Activated CD4-positive, alpha-beta T cell treated with anti-CD3 and anti-CD28 coated beads, Interleukin-10, Interleukin-2, amounts not matched to agents 100 ng/mL and 50 ng/mL, durations not matched to agents 16 hours and 8 hours (primary cell): ENCODE measurements at regions not wholly inside any gene's neighbourhood (a gene's known extent, or its start where the extent isn't known, plus 50 kb on each side); places are given as distances from the start of the nearest gene placed in this dataset.
"Not testable (repeated sequence)": the region's sequence is repeated elsewhere in the genome, so short reads cannot be mapped to it uniquely, and the experiment has no call there.

Experiments
- DNase-seq: peaks from one replicate; pipeline ENCODE4 v3.0.0-alpha.2; 2020

DNA sequence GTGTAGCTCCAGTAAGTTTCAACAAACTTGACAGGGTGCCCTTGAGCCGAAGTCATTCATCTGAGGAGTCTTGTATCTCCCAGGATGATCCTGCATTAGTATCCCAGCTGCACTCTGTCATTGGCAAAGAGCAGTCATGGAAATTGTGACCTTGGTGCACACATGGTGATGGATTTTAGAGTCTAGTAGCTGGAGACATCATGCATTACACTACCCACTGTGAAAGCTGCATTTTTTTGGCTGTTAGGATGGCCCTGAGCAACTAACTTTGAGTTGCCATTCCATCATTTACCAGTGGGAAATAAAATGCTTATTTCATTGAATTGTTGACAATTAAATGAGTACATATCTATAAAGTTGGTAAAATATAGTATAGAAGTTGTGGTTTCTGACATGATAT lies 552.6 kb upstream of the CBLB start:
- DNase-seq, result no peak

DNA sequence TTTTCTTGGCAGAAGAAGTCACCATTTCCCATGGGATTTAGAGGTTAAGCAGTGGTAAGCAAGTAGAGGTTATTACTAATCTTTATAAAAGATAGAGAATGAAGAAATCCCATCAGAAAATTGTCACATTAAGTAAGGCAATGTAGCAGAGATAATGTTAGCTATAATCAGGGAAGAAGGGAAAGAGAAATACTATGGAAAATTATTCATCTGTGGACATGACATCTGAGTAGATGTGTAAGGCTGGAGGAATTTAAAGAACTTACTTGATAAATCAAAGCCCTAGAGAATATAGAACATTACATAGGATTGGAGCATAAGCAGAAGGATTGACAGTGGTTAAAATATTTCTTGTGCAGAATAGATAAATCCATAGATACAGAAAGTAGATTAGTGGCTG lies 553.1 kb upstream of the CBLB start:
- DNase-seq, result no peak

DNA sequence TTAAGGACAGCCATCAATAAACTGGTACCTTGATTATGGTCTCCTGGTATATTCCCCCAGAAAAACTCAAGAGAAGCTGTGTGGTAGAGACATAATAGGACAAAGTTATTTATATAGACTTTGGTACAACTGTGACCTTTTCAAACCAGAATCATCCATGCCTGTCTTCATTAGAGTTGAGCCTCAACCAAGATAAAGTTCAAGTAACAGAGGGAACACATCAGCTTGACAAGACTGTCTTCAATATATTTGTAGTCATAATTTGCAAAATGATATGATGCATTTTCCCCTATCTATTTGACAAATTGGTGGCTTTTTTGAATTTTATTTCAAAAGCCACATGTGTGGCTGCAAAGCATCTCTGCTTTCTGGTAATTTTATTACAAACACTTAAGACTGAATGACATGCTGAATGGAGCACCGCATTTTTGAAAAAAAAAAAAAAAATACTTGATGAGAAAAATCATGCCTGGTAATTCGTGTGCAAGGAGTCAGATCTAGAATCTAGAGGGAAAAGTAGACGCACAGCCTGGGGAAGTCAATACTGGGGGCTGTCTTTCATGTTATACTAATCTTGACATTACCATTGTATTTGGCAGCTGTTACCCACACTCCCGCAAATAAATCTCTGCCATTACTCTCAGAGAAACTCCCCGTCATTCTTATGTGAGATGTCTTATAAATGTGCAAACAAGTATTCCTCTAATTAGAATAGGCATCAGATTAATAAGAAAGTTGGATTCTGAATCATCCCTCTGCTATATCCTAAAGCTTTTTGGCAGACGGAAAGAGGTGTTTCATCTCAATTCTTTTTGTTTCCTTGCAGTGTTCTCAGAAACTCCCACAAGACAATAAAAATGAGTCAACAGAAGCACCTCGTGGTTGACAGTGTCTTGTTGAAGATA lies 554.8 kb upstream of the CBLB start:
- peak; percentile 87 for DNase-seq

DNA sequence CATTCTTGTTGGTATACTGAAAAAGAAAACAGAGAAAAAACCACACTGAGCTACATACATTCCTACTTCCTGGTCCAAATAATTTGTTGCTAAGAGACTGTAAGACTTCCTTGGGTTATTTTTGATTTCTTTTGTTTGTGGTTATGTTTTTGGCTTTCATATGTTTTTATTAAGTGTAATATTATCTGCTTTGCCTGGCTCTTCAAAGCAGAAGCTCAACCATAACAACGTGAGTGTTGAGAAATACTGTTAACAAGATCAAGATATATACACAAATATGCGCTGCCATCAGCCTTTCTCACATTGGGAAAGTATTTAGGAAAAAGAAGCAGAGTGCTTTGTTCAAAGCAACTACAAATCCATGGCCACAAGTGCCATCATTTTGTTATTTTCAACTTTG lies 556.2 kb upstream of the CBLB start:
- DNase-seq, result peak; percentile 38

DNA sequence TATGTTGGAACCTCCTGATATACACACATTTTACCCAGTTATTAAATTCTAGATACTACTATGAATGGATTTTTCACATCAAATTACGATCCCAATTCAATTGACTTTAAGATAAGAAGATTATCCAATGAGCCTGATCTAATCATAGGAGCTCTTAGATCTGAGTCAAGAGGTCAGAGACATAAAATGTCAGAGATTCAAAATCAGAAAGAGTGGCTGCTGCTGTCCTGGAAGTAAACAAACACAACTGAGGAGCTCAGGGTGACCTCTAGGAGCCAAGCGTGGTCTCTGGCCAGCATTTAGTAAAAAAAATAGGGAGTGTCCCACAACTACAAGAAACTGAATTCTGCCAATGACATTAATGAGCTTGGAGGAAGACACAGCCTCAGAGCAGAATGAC lies 557.1 kb upstream of the CBLB start:
- DNase-seq, result peak; percentile 31

DNA sequence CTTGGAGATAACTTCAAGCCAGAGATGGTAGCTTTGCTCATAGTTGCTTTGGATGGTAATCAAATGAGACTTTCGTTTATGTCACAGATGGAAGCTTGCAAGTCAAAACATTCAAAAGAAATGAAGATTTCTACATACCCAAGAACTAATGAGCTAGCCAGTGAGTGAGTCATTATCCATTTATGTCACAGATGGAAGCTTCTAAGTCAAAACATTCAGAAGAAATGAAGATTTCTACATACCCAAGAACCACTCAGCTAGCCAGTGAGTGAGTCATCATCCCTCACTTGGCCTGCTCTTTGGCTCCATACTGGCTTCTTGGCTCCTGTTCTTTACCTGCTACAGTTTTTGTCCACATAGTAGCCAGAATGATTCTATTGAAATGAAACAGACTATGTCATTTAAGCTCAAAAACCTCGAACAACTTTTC lies 559.8 kb upstream of the CBLB start:
- peak; percentile 85 for DNase-seq

DNA sequence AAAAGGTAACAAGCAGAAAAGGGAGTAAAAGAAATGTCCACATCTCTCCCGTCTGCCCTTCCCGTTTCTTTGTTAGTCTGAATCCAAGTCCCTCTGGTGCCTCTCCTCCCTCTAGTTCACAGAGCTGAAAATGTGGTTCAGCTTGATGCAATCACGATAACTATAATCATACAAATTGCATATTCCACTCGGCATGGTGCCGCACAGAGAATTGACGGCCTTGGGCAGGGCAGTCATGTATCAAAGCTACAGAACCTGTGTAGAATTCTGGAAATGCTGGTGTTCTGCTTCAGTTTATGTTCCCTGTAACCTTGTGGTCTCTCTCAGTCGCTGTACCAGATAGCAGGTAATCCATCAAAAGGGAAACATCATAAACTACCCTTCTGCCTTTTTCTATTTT lies 562.9 kb upstream of the CBLB start:
- DNase-seq, result no peak

DNA sequence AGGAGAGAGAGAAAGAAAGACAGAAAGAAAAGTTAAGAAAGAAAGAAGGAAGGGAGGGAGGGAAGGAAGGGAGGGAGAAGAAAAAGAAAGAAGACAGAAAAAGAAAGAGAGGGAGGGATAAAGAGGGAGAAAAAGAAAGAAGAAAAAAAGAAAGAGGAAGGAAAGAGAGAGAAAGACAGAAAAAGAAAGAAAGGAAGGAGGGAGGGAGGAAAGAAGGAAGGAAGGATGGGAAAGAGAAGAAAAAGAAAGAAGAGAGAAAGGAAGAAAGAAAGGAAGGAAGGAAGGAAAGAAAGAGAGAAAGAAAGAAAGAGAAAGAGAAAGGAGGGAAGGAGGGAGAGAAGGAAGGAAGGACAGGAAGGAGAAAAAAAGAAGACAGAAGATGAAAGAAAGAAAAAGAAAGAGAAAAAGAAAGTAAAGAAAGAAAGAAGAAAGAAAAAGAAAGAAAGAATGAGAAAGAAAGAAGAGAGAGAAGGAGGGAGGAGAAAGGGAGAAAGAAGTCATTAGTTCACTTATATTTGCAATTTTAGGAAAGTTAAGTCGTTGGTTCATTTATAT lies 567.2 kb upstream of the CBLB start:
- no peak for DNase-seq

DNA sequence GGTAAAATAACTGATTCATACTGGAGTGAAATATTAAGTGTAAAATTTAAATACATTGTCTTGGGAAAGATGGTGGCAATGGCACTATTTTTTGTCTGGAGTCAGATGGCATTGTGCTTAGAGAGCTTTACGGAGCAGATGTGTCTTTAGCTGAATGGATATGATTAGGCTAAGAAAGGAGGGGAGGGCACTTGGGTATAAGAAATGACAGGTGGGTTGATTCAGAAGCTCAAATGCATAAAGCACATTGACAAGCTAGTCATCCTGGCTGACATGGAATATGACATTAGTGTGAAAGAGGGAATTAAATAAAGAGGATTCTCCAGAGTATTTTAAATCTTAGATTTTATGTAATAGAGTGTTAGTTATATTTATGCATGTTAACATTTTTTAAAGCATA lies 570.1 kb upstream of the CBLB start:
- no peak for DNase-seq

DNA sequence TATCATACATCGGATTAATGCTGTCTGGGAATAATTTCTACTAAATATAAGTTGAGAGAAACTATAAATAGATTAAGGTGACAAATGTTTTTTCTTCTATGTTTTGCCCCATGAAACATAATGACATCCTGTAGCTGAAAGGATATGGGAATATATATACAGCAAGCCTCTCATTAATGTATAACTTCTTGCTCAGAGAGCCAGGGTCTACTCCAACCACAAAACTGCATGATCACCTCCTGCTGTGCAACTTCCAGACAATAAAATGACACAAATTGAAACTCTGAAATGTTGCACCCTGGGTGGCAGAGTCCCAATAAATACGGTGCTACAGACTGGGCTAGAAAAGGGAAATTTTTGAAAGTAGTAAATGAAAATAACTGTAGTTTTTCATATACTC lies 571.9 kb upstream of the CBLB start:
- DNase-seq, result no peak

DNA sequence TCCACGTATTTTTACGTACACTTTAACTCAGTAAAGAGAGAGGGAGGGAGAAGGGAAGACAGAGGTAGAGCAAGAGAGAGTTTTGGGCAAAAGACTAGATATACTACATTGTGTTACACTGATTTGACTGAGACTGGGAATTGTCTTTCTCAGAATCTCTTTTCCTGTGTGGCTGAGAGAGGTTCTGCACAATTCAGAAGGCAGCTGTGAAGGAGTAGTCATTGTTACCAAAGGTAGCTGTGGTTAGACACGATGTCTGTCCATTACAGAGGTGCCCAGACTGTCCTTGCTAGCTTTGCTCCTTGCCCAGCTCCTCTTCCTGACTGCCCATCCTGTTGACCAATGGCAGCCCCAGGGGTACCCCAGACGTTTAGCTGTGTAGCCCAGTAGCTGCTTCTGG lies 577.5 kb upstream of the CBLB start:
- no peak for DNase-seq

DNA sequence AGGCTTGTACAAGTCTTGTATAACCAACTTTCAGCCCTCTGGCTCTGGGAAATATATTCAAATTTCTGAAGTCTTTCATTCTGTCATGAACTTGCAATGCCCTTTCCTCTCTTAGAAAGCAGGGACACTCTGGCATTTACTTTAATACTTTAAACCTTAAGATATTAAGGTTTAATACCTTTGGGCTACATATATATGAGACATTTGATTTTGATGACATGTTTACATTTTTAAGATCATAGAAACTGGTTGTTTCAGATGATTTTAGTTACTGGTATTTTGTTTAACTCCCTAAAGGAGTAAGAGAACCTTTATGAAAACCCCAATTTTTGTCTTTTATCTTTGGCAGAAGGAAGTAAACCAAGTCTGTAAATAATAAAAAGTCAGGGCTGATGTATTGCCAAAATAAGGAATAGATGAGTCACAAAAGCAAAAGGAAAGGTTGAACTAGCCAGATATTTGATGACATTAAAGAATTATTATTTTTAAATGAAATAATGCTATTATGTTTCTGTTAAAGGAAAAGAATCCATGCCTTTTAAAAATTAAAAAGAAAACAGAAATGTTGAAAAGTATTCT lies 579.0 kb upstream of the CBLB start:
- DNase-seq, result no peak

DNA sequence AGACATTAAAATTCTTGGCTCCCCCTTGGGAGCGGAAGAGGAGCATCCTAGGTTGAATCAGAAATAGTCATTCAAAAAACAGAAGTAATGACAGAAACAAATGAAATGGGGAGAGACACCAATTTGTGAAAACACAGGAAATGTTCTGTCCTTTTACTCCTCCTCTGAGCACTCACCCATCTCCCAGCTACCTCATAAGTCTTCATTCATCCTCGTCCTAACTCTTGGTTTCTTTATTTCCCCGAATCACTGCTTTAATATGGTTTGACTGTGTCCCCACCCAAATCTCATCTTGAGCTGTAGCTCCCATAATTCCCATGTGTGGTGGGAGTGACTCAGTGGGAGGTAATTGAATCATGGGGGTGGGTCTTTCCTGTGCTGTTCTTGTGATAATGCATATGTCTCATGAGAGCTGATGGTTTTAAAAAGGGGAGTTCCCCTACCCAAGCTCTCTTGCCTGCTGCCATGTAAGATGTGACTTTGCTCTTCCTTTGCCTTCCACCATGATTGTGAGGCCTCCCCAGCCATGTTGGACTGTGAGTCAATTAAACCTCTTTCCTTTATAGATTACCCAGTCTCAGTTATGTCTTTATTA lies 579.7 kb upstream of the CBLB start:
- not testable (repeated sequence) for DNase-seq

DNA sequence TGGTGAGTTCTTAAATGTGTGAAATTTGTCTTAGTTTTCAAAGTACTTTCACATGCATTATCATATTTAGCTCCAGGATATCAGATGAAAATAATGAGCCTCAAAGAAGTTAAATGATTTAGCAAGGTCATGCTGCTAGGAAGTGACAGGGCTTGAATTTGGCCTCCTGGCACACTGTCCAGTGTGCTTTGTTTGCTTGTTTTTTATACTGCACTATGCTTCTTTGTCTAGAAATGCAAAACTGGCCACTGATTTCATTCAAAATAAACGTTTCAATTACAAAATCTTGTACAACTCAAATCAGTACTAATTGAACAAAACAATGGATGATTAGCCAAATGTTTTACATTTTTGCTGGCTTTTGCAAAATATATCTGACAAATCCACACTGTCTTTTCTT lies 583.3 kb upstream of the CBLB start:
- DNase-seq, result no peak

DNA sequence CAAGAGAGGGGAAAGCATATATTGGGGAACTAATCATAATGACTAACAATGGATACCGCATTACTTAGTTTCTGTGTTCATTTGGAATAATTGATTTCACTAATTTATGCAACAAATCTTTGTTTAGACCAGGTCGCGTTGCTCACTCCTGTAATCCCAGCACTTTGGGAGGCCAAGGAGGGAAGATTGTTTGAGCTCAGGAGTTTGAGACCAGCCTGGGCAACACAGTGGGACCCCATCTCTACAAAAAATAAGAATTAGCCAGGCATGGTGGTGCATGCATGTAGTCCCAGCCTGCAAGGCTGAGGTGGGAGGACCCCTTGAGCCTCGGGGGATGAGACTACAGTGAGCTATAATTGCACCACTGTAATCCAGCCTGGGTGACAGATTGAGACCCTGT lies 585.7 kb upstream of the CBLB start:
- no peak for DNase-seq

DNA sequence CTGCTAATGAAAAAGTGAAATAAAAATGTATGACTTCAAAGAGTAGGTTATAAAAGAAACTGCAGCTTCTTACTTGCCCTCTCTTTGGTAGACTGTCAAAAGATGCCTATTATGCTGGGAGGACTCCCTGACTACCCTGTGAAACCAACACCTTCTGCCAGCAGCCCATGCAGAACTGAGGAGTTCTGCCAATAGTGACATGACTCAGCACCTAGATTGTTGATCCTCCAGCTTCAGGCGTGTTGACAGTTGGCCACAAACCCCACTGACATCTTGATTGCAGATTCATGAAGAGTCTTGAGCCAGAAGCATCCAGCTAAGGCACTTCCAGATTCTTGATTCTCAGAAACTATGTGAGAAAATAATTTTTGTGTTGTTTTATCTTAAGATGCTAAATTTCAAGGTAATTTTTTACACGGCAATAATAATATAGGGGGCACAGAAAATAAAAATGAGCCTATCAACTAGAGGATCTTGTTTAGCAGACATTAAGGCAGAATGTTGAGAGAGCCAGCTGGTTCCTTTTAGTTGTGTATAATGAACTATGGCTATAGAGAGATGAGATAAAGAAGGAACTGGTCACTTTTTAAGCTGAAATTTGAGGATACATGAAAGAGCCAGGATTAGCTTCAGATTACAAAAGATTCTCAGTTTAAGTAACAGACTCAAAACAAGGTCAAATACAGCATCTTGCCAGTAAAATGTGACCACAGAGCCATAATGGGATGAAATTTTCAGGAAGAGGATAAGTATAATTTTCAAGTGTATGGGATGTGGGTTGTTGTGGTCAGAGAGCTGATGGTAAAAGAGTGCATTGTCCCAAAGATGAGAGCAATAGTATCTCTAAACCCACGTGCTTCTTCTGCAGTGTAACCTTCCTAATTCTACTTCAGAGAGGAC lies 588.7 kb upstream of the CBLB start:
- peak; percentile 87 for DNase-seq

DNA sequence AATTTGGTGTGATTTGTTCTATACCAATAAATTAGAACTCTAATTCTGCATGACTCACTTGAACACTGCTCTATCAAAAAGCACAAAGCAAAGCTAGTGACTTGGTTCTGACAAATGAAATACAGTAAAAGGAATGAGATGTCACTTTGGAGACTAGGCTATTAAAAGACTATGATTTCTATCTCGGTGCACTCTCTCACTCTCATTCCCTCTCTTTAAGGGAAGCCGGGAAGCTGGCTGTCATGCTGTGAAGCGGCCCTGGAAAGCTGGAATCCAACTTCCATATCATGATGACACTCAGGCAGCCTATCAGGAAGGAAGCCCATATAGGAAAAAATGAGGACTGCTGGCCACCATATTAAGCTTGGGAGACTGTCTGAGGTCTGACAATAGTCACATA lies 590.1 kb upstream of the CBLB start:
- no peak for DNase-seq

DNA sequence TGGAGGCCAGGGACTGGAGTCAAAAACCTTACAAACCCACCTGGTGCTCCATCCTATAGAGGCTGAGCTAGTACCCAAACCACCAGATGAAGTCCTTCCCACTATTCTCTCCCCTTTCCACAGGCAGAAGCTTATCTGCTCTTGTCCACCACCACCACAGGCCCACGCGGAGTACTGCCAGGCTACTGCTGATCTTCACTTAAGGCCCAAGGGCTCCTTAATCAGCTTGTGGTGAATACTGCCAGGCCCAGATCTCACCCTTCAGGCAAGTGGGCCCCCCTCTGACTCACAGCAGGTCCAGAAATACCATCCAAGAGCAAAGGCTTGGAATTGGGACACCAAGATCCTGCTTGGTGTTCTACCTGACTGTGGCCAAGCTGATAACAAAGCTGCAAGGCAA lies 598.1 kb upstream of the CBLB start:
- DNase-seq, result no peak

DNA sequence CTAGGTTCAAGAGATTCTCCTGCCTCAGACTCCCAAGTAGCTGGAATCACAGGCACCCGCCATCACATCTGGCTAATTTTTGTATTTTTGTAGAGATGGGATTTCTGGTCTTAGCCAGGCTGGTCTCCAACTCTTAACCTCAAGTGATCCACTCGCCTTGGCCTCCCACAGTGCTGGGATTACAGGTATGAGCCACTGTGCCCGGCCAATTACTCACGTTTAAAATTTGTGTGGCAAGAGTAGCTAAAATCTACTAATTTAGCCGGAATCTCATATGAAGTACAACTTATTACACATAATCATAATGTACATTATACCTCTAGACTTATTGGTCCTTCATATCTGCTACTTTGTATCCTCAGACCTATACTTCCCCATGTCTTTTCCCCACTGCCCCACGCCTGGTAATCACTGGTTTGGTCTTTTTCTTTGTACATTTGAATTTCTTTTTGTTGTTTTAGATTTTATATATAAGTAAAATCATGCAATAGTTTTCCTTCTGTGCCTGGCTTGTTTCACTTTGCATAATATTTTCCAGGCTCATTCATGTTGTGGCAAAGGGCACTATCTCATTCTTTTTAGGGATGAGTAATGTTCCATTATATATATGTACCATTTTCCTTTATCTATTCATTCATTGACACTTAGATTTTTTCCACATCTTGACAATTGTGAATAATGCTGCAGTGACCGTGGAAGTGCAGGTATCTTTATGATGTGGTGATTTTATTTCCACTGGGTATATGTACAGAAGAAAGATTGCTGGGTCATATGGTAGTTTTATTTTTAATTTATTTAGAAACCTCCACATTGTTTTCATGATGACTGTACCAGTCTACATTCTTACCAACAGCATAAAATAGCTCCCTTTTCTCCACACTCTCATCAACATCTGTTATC lies 605.0 kb upstream of the CBLB start:
- peak; percentile 59 for DNase-seq

DNA sequence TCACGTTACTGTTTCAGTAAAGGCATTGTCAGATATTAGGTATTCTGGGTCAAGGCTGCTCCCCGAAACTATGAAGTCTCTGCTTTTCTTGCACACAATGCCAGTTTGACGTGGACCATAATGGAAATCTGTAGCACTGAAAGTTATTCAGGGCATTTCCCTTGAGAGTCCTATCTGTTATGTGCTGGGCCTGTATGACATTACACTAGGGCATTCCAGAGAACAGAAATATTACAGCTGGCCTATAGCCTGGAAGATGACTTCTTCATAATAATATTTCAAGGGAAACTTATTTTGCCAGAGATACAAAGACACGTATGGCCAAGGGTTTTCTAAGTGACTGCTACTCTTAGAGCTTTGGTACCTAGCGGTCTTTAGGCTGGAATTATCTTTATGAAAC lies 613.6 kb upstream of the CBLB start:
- DNase-seq, result no peak

DNA sequence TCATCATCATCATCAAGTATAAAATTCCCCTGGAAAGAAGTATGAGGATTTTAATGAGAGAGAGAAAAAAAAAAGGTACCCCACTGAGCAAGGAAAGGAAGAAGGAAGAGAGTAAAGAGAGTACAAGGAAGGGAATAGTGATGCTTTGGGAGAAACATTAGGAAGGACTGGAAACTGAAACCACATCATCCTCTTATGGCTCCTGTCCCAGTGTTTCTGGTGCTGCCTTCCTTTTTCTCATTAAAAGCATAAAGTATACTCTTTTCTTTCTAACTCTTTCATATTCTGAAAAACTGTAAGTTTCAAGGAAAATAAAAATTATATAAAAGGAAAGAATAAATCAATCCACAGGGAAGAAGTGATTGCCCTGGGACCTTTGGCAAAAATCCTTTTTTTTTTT lies 616.4 kb upstream of the CBLB start:
- DNase-seq, result no peak

DNA sequence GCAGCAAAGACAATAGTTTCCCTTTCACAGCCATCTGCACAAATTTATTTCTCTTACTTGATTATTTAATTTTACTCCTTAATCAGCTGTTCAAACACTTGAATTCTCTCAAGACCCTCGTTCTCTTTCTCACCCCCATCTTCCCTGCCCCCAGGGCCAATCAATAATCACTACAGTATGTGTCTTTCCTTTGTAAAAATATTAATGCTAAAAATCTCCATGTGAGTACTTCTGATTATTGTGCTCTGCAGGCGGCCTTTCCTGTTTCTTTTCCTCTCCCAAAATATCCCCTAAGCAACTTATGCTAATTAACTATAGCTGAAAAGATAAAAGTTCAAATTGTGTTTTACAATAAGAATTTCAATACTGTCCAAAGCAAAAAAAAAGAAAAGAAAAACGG lies 617.0 kb upstream of the CBLB start:
- DNase-seq, result no peak
